ENCODE measurements at regions not wholly inside any gene's neighbourhood (a gene's known extent, or its start where the extent isn't known, plus 50 kb on each side); places are given as distances from the start of the nearest gene placed in this dataset.
"Not testable (repeated sequence)": the region's sequence is repeated elsewhere in the genome, so short reads cannot be mapped to it uniquely, and the experiment has no call there.

DNA sequence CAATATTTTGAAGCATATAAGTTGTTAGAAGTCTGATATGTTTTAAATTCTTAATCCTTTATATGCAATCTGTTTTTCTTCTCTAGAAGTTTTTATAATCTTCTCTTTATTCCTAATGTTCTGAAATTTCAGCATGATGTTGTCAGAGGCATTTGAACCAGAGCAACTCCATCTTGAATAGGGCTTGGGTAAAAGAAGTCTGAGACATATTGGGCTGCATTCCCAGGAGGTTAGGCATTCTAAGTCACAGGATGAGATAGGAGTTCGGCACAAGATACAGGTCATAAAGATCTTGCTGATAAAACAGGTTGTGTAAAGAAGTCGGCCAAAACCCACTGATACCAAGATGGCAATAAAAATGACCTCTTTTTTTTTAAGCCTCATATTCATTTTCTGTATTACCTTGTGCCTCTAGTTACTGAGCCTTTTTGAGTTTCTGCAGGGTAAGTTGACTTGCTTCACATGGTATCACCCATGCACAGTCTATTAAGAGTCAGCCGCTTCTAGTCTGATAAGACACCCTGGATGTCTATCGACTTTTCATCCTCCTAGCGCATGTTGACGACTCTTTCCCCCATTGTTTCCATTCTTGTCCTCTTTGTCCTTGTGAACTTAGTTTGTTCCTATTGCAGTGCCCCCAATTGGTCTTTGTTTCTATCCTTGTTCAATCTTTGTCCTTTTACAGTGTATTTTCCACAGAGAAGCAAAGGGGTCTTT lies 80.8 kb upstream of the RNU6-1 start:
- DNase-seq = no peak

DNA sequence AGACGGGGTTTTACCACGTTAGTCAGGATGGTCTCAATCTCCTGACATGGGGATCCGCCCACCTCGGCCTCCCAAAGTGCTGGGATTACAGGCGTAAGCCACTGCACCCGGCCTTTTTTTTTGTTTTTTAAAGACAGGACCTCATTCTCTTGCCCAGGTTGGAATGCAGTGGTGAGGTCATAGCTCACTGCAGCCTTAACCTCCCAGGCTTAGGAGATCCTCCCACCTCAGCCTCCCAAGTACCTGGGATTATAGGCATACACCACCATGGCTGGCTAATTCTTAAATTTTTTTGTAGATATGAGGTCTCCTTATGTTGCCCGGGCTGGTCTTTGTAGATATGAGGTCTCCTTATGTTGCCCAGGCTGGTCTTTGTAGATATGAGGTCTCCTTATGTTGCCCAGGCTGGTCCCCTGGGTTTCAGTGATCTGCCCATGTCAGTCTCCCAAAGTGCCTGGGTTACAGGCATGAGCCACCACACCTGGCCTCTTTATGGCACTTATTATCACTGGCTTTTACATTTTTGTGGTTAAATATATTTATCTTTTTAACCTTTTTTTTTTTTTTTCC lies 82.3 kb upstream of the RNU6-1 start:
- DNase-seq = no peak

GRCh38 chr15:67922971-67923945 lies 83.4 kb upstream of the RNU6-1 start:
- DNase-seq = no peak

- no peak for DNase-seq
These were observed 84.6 kb upstream of the RNU6-1 start for GRCh38 chr15:67924359-67924974.

GRCh38 chr15:67925182-67925581 lies 85.3 kb upstream of the RNU6-1 start:
- no peak for DNase-seq

GRCh38 chr15:67927501-67928168 lies 87.8 kb upstream of the RNU6-1 start:
- DNase-seq = no peak

GRCh38 chr15:67928666-67929065 lies 88.8 kb upstream of the RNU6-1 start:
- DNase-seq = no peak

DNA sequence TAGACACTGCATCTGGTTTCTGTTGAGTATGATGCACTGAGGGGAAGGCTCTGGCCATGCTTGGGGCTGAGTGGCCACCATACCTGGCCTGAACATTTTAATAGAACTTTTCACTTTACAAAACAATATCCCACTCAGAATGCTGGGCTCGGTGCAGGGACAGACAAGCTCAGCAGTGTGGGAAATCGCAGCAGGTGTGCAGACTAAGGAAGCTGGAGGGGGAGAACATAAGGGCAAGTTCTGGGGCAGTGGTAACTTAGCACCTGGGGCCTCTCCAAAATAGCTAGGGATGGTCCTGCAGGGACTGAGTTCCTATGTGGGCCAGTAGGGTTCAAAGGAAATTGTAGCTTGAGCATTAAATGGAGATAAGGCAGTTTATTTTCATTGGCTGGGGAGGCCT lies 90.9 kb upstream of the RNU6-1 start:
- no peak for DNase-seq

- DNase-seq = no peak
These were observed 92.0 kb upstream of the RNU6-1 start for GRCh38 chr15:67931861-67932260.

DNA sequence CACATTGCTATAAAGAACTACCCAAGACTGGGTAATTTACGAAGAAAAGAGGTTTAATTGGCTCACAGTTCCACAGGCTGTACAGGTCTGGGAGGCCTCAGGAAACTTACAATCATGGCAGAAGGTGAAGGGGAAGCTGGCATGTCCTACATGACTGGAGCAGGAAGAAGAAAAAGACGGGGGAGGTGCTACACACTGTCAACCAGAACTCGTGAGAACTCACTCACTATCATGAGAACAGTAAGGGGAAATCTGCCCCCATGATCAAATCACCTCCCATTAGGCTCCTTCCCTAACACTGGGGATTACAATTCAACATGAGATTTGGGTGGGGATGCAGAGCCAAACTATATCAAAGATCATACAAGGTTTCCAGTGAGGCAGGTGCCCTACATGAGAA lies 94.3 kb upstream of the RNU6-1 start:
- DNase-seq = not testable (repeated sequence)

DNA sequence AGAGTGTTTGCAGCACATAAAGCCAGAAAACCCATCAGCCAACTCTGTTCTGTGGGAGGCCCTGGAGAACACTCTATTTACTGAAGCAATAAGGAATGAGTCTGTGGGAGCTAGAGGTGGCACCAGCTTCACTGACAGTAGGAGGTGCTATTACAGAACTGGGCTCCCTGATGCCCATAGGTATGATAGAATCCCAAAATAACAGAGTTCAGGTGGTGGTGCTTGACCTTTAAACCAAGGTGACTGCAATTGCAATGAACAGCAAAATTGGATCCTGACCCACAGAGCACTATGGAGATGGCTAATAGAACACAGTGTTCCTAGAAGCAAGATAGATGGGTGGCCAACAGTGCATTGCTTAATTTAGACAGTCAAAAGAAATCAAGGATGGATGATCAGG lies 95.4 kb upstream of the RNU6-1 start:
- no peak for DNase-seq

DNA sequence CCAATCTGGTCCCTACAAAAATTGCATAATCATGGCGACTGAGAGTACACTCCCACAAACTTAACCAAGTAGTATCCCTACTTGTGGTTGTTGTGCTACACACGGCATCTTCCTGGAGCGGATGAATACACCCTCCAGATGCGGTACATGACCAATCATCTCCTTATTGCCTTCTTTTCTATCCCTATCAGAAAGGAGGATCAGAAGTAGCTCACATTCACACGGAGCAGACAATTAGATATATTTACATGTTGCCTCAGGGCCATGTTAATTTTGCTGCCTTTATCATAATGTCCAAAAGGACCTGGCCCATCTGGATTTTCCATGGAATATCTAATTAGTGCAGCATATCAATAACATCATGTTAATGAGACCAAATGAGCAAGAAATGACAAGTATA lies 96.4 kb upstream of the RNU6-1 start:
- DNase-seq = no peak

GRCh38 chr15:67937153-67937761 lies 97.4 kb upstream of the RNU6-1 start:
- DNase-seq = no peak

DNA sequence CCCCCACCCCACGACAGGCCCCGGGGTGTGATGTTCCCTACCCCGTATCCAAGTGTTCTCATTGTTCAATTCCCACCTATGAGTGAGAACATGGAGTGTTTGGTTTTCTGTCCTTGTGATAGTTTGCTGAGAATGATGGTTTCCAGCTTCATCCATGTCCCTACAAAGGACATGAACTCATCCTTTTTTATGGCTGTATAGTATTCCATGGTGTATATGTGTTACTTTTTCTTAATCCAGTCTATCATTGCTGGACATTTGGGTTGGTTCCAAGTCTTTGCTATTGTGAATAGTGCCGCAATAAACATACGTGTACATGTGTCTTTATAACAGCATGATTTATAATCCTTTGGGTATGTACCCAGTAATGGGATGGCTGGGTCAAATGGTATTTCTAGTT lies 99.3 kb upstream of the RNU6-1 start:
- not testable (repeated sequence) for DNase-seq

DNA sequence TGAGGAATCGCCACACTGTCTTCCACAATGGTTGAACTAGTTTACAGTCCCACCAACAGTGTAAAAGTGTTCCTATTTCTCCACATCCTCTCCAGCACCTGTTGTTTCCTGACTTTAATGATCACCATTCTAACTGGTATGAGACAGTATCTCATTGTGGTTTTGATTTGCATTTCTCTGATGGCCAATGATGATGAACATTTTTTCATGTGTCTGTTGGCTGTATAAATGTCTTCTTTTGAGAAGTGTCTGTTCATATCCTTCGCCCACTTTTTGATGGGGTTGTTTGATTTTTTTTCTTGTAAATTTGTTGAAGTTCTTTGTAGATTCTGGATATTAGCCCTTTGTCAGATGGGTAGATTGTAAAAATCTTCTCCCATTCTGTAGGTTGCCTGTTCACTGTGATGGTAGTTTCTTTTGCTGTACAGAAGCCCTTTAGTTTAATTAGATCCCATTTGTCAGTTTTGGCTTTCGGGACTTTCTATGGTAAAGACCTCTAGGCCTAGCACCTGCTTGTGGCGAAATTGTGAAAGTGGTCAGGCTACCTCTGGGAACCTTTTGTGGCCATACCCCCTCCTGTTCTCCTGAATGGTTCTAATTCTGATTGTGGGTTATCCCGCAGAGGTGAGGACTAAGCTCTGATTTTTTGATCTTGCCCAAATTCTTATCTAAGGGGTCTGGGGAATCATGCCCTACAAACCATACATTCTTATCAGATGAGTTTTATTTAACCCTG lies 99.9 kb upstream of the RNU6-1 start:
- DNase-seq = not testable (repeated sequence)

- no peak for DNase-seq
These were observed 100.5 kb upstream of the RNU6-1 start for GRCh38 chr15:67940324-67940719.

- no peak for DNase-seq
These were observed 101.9 kb upstream of the RNU6-1 start for GRCh38 chr15:67941648-67942310.

- no peak for DNase-seq
These were observed 103.6 kb upstream of the RNU6-1 start for GRCh38 chr15:67943475-67943874.

- no peak for DNase-seq
These were observed 104.3 kb upstream of the RNU6-1 start for GRCh38 chr15:67944010-67944641.

- no peak for DNase-seq
These were observed 105.3 kb upstream of the RNU6-1 start for GRCh38 chr15:67945131-67945530.

Measured in NCI-H1694 treated with DMSO at 0.1 percent for 48 hours (cell line).